T follicular helper cell (primary cell): ENCODE measurements at regions not wholly inside any gene's neighbourhood (a gene's known extent, or its start where the extent isn't known, plus 50 kb on each side); places are given as distances from the start of the nearest gene placed in this dataset.

ENCODE experiments used
- DNase-seq: peaks from one replicate; pipeline ENCODE4 v3.0.0-alpha.2; 2020; ENCODE audit warnings: low read depth

DNA sequence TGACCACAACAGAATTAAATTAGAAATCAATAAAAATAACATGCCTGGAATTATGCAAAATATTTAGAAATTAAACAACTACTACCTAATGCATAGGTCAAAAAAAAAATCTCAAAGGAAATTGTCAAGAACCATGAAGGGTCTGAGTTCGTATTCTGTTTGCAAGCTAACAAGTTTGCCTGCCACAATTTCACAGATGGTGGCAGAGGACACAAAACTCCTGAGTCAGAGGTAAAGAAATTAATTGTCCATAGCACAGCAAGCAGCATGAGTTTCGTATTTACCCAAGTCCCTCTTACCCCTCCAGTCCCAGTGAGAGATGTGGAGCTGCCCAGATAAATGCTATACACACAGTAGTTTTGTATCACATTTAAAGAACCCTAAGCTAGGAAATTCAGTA, 675.9 kb downstream of the UQCRFS1 start:
- no peak for DNase-seq

DNA sequence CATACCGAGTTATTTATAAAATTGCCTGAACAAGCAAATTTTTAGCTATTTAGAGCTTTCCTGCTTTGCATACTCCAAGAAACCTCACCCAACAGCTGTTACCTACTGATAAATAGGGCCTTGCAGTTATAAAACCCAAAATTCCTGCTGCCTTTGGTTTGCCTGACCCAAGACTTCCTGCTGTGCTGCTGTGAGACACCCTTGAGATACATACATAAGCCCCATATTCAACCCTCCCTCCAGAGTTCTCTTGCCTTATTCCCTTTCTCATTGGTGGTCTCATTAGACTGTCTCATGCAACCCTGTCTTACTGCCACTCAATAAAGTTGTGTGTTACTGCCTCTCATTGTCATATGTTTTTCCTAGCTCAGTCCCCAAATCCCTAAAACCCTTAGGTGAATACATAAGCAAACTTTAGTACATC, 677.6 kb downstream of the UQCRFS1 start:
- no peak for DNase-seq

DNA sequence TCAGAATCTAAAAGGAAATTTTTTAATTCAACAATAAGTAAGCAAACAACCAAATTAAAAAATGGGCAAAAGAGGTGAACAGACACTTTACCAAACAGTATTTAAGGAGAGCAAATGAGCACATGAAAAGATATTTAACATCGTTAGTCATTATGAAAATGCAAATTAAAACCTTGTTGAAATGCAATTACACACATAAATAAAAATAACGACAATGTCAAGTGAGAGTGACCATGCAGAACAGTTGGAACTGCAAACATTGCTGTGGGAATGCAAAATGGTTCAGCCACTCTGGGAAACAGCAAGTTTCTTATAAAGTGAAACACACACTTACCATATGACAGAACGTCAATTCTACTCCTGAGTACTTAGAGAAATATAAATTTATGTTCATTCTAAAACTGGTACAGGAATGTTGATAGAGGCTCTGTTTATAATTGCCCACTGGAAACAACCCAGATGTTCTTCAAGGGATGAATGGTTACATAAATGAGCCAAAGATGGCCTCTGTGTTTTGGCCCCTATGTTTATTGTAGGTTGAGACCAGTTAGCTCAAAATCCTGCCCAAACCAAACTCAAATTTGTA, 678.1 kb downstream of the UQCRFS1 start:
- DNase-seq = no peak

DNA sequence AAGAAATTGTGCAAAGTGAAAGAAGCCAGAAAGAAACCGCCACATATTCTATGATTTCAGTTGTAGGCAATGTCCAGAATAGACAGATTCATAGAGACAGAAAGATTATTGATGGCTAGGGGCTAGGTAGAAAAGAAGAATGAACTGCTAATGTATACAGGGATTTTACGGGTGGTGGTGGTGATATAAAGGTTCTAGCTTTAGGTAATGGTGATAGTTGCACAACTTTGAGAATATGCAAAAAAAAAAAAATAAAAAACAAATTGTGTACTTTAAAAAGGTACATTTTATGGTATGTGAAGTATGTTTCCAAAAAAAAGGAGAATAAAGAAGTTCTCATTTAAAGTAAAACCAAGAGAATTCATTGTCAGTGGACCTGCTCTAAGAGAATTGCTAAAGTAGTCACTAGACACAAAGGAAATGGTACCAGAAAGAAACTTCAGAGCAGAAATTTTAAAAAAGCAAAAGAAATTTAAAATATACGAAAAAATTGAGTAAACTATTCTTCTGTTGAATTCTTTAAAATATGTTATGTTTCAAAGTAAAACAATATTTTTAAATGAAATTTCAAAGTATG, 680.1 kb downstream of the UQCRFS1 start:
- no peak for DNase-seq

DNA sequence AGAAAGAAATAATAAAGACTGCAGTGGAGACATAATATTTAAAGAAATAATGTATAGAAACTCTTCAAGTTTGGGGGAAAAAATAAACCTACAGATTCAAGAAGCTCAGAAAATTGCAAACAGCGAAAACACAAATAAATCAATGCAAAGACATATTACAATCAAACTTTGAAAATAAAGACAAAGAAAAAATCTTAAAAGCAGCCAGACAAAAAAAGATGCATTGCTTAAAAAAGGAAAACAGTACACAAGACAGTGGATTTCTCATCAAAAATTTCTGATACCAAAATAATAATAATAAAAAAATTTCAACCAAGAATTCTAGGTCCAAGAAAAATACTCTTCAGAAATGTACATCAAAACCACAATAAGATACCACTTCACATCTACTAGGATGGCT, 681.0 kb downstream of the UQCRFS1 start:
- DNase-seq = no peak

DNA sequence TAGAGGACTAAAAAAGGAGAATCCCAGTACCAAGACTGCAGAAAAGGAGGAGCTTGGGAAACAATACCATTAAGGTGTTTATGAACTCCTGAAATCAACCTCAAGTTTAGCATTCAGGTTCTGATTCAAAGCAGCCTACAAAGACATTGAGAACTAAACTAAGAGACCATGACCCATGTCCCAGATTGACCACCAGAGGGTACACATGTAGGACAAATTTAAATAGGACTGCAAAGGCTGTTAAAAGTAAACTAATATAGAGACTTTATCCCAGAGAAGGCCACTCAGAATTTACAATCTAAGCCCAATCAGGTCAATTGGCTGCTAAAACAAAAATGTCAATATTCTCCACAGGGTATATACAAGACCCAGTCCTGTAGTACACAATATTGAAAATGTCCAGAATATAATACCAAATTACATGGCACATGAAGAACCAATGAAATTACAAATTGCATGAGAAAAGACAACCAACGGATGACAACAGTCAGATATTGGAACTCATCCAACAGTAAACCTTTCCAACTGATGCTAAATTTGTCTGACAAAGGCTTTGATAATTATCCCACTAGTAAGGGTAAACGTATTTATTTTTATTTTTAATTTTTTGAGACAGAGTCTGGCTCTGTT, 682.4 kb downstream of the UQCRFS1 start:
- no peak for DNase-seq

DNA sequence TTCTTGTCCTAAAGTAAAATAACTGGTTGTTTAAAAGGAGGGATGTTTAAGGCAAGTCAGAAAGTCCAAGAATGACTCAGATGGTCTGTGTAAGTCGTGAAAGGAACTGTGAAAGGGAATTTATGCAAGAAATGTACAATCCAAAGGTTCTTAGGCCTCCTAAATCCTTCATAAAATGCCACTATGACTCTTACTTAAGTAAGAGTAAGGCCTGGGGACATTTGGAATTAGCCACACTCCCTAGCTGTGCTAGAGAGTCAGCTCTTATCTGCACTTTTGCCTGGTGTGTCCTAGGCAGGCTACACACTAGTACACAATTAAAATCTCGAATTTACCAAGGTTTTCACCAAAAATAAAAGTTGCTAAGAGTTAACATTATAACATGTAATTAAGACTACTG, 686.9 kb downstream of the UQCRFS1 start:
- no peak for DNase-seq

DNA sequence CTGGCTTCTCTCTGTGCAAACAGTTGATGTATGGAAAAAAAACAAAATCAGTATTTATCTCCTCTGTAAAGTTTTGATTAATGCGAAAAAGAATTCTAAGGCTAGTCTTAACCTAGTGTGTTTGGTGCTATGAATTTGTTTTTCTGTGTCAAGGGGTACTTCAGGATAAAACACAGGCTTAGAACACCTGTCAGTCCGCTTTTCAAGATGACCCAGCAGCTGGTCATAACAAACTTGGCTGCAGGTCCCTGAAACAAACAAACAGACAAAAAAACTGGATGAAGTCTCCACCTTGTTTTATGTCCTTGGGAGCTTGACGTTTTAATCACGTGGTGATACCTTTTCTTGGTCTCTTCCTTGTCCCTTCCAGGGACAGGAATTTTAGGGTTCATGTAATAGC, 689.3 kb downstream of the UQCRFS1 start:
- DNase-seq = no peak

DNA sequence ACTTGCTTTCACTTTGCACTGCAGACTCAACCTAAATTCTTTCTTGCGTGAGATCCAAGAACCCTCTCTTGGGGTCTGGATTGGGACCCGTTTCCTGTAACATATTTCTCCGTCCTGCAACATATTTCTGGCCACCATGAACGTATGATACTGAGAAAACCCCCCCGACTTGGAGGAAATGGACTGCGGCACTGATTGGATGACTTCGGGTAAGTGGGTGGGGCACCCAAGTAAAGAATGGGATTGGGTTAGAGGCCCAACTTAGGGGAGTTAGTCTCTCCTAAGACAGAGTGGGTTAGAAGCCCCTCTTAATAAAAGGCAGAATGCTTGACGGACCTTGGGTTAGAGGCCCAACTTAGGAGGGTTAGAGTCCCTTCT, 690.4 kb downstream of the UQCRFS1 start:
- no peak for DNase-seq

DNA sequence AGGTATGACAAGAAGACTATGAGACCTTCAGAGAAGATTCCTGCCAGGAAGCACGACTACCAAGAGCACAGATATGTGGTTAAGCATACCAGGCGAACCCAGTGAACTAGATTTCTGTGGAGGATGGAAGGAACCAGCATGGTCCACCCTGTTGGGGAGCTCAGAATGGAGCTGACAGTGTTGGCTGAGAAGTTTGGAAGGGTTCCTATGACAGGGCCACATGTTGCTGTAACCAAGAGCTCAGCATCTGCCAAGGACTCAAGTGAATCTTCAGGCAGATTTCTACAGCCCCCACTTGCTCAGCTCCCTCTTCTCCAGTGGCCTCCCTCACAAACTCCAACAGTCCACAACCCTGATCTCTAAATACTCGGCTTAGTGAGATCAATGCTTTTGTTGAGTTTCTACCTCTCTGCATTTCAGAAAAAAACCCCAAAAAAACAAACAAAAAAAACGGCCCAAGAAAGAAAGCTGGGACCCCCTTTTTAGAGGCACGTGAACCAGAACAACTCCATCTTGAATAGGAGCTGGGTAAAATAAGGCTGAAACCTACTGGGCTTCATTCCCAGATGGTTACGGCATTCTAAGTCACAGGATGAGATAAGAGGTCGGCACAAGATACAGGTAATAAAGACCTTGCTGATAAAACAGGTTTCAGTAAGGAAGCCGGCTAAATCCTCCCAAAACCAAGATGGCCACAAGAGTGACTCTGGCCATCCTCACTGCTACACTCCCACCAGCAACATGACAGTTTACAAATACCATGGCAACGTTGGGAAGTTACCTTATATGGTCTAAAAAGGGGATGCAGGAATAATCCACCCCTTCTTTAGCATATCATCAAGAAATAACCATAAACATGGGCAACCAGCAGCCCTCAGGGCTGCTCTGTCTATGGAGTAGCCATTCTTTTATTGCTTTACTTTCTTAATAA, 691.1 kb downstream of the UQCRFS1 start:
- DNase-seq = no peak

DNA sequence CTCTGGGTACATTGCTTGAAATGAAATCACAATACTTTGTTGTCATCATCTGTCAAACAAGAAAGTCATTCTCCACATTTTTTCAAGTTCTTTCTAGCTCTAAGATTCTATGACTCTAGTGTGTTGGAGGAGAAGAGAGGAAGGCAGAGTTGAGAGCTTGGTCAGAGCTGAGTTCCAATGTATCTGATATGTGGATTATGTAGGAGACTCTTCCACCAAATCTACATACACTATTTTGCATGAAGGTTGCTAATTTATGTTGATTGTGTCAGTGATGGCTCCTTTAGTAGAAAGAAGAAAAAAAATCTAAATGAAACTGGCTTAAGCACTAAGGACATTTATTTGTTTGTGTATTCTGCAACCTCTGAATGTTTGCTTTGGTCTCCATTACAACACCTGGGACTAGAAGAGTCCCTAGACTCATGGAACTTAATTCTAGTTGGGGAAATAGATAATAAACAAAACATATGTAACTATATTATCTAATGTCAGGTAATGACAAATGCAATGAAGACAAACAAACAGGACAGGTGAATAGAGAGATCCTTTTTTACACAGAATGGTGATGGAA, 691.9 kb downstream of the UQCRFS1 start:
- no peak for DNase-seq

DNA sequence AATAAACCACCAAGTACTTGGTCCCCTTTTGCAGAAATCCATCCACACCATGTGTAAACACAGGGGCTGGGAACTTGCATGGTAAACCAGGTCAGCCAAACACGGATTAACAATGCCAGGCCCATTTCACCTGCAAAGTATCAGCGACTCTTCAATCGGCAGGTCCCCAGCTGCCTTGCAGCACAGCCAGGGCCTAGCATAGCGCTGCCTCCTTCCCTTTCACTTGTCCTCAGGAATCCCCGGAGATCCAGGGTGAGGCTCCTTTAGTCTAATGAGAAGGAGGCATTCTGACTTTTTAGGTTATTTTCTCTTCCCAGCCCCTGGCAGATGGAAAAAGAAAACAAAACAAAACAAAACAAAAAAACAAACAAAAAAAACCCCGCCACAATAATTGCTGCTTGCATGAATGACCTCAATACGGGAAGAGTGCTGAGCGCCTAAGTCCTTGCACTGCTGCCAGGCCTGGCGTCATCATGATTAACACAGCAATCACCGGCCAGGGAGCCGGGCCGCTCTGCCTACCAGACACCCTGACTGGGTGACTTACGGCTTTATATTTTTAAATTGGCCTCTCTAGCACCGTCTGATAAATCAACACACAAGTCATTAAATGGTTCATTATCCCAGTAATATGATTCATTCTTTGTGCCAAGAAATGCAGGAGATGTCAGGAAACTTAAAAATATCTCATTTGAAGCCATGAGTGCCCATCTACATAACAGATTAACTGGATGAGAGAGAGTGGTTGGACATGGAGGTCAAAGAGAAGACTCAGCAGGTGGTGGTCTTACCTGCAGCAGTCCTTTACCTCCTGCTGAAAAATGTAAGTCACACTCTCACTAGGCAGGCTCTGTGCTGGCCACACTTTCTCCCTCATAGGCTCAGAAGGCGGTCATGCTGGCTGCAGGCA, 692.7 kb downstream of the UQCRFS1 start:
- no peak for DNase-seq

DNA sequence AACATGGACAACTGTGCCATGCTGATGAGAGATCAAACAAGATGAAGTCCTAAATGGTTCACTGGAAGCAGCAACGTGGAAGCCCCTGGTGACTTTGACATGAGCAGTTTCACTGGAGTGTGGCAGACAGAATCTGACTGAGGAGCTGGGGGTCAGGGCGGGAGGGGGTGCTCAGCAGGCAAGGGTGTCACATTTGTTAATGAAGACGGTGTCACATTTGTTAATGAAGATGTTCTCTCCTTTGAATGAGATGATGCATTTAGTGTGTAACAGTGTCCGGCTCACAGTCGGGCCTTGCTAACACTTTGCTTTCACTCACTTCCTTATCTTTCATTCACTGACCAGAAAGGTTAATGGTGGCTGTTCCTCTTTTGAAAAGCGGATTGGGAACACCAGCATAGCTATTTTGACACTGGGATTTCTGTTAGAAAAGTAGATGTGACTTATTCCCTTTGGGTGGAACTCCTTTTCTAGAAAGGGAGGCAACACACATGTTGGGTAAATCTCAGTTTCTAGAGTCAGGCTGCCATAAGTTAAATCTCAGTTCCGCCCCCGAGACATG, 693.7 kb downstream of the UQCRFS1 start:
- no peak for DNase-seq

DNA sequence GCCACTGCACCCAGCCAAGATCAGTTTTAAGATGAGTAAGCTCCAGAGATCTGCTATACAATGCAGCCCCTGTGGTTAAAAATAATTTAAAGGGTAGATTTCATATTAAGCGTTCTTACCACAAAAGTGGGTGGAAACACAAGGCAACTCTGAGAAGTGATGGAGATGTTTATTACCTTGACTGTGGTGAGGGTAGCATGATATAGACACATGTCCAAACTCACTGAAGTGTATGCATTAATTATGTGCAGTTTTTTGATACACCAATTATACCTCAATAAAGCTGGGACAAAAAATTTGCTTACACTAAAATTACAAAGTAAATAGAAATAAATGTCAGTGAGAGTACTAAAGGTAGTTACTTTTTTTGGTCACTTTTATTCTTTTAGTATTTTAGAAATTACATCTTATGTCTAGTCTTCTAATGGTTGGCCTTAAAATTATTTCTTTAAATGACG, 696.5 kb downstream of the UQCRFS1 start:
- no peak for DNase-seq

DNA sequence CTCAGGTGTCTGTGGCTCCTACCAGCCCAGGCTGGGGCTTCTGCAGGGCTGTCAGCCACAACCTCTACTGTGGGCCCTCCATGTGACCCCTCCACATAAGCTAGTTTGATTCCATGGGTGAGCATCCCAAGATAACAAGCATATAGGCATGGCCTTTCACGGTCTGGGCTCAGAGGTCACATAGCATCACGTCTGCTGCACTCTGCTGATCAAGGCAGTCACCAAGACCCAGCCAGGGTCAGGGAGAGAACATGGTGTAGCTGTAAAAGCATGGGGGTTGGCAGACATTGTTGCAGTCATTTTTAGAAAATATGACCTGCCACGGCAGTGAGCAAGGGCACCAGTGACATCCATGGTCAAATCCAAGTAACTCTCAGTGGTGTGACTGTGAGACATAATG, 698.8 kb downstream of the UQCRFS1 start:
- no peak for DNase-seq

DNA sequence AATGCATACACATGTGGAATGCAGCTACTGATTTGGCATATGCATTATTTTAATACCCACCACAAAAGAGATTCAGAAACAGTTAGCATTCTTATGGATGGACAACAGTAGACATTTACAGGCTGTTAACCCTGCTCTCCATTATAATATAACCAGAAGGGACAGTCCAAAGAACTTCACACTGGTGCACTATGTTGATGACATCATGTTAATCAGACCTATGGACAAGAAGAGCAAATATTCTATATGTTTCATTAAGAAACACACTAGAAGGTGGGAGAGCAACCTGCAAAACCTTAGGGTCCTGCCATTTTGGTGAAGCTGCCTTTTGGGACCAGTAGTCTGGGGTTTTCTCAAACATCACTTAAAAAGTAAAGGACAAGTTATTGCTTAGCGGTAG, 701.3 kb downstream of the UQCRFS1 start:
- no peak for DNase-seq

DNA sequence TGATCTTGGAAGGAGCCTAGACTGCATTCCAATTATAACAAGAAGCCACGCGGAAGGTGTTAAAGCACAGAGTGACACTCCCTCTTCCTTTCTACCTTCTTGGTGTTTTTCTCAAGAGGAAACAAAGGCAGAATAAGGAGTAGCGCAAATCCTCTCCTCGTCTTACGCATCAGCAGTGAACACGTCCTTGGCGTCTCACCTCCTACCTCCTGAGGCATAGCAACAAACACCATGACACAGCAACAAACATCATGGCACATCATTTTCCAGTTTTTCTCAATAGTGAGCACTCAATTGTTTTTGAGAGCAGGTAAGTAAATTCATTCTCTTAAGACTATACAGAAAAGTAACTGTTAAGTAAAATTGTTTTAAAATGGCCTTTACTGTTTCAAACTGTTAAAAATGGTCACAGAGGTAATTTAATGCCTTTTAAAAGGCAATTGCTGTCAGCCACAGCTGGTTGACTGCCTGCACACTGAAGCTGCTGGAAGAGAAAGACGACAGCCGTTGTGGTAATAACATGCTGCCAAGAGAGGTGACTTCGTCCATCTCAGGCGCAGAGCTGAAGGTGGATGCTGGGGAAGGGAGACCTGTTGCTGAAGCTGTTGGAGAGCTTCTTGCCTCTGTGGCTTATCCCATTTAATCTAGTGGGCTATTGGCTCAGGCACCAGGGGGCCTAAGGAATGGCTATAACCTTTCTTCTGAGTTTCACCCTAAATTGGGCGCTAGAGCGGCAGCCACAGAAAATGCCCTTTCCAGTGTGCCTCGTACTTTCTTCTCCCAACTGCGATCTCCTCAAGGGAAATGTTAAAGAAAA, 703.7 kb downstream of the UQCRFS1 start:
- no peak for DNase-seq

DNA sequence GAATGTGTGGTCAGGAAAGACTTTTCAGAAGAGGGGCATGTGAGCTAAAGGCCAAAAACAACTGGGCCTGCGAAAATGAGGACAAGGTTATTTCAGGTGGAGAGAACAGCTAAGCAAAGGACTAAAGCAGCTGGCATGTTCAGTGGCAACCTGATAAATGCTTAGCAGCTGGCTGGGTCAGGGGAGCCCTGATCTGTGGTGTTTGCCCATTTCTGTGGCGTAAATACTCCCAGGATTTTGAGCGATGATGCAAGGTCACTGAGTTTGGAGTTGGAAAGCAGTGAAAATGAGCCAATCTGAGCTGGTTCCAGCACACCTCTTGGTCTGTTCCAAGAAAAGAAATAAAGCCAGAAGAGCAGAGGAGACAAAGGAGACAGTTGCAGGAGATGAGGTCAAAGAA, 704.3 kb downstream of the UQCRFS1 start:
- DNase-seq = no peak

DNA sequence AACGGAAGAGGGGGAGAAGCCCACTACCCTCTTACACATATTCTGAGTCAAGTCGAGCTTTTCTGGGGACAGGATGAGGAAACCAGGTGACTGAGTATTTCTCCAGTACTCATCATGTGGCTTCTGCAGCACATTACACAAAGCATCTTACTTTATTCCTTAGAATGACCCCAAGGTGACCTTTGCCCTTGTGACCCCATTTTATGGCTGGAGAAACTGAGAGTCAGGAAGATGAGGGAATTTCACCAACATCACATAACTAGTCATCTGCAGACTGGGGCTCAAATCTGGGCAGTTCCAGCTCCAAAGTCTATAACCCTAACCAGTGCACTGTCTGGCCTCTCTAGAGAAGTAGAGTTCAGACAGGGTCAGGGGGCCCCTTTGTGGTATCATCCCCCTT, 707.0 kb downstream of the UQCRFS1 start:
- DNase-seq = no peak

DNA sequence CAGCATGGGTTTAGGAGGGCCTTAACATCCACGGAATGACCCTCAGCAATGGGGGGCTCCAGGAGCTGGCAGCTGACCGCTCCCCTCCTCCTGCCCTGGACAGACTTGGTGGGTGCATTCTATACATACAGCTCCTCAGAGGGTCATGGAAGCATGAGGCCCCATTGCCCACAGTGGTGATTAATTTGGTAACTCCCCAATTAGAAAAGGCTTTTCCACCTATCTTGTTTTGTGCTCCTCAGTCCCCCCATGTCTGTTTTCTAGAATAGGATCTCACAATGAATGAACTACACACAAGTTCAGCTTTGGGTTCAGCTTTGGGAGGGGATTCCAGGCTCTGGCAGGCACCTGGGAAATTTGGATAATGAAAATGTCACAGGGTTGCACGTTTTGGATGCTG, 707.8 kb downstream of the UQCRFS1 start:
- DNase-seq = no peak
